ENCODE measurements at regions not wholly inside any gene's neighbourhood (a gene's known extent, or its start where the extent isn't known, plus 50 kb on each side); places are given as distances from the start of the nearest gene placed in this dataset.

DNA sequence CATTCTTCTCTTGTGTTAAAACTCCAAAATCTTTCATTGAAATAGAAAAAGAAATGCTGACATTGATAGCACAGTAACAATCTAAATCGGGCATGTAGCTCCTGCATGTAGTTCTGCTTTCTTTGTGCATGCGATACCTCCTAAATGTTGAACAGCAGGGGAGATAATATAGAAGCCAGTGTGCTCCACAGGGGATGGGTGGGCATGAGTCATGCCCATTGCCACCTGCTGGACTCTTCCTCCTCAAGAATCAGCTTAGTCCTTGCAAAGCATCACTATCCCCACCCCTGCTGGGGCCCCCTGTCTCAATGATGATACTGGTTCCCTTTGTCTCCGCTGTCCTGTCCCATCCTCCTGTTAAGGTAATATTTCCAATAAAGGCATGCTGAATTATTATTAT lies 203.0 kb downstream of the RWDD3 start:
- no peak for TF ChIP-seq CTCF (IDR thresholded peaks at IDR 0.05)
- no peak for TF ChIP-seq POLR2A (IDR thresholded peaks at IDR 0.05)
